VCaP (cell line): ENCODE measurements at regions not wholly inside any gene's neighbourhood (a gene's known extent, or its start where the extent isn't known, plus 50 kb on each side); places are given as distances from the start of the nearest gene placed in this dataset.

Source experiments
- H3K27ac ChIP-seq: fragments of 450-650 bp; 2 replicates; pipeline ENCODE4 v1.5.1; 2017
- CTCF ChIP-seq: fragments of 450-650 bp; conservative IDR thresholded peaks from 2 replicates; pipeline ENCODE4 v1.5.1; 2017; ENCODE audit warnings: mild to moderate bottlenecking, moderate library complexity

GRCh38 chr10:47235484-47235883 lies 64.5 kb upstream of the GDF10 start:
- H3K27ac ChIP-seq: no peak overlapping the region
- TF ChIP-seq CTCF: no peak

GRCh38 chr10:47237316-47238260 lies 62.4 kb upstream of the GDF10 start:
- no peak for TF ChIP-seq CTCF

GRCh38 chr10:47238331-47239095 lies 61.5 kb upstream of the GDF10 start:
- no peak for TF ChIP-seq CTCF
- H3K27ac ChIP-seq: no peak overlapping the region

More at GRCh38 chr10:47237316-47238260, 62.4 kb upstream of the GDF10 start:
- no peak overlapping the region for H3K27ac ChIP-seq

GRCh38 chr10:47239211-47239610 lies 60.8 kb upstream of the GDF10 start:
- H3K27ac ChIP-seq: no peak overlapping the region
- TF ChIP-seq CTCF: no peak

GRCh38 chr10:47240173-47240572 lies 59.8 kb upstream of the GDF10 start:
- TF ChIP-seq CTCF: no peak
- H3K27ac ChIP-seq: no peak overlapping the region

GRCh38 chr10:47241256-47241655 lies 58.7 kb upstream of the GDF10 start:
- no peak for TF ChIP-seq CTCF
- H3K27ac ChIP-seq: no peak overlapping the region
